Cerebellar cortex (tissue), 1 donor: ENCODE measurements at regions not wholly inside any gene's neighbourhood (a gene's known extent, or its start where the extent isn't known, plus 50 kb on each side); places are given as distances from the start of the nearest gene placed in this dataset.

Source experiments
- DNase-seq: peaks from one replicate; pipeline ENCODE4 v3.0.0-alpha.2; 2015; ENCODE audit warnings: low spot score

DNA sequence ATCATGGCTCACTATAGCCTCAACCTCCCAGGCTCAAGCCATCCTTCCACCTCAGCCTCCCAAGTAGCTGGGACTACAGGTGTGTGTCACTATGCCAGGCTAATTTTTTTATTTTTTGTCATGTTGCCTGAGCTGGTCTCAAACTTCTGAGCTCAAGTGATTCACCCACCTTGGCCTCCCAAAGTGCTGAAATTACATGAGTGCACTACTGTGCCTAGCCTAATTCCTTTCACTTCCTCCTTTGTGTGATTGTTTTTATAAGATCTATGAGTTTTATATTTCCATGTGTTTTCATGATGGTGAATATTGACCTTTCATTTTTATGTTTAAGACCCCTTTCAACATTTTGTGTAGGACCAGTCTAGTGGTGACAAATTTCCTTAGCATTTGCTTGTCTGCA, 55.2 kb upstream of the IL12B start:
- no peak for DNase-seq

DNA sequence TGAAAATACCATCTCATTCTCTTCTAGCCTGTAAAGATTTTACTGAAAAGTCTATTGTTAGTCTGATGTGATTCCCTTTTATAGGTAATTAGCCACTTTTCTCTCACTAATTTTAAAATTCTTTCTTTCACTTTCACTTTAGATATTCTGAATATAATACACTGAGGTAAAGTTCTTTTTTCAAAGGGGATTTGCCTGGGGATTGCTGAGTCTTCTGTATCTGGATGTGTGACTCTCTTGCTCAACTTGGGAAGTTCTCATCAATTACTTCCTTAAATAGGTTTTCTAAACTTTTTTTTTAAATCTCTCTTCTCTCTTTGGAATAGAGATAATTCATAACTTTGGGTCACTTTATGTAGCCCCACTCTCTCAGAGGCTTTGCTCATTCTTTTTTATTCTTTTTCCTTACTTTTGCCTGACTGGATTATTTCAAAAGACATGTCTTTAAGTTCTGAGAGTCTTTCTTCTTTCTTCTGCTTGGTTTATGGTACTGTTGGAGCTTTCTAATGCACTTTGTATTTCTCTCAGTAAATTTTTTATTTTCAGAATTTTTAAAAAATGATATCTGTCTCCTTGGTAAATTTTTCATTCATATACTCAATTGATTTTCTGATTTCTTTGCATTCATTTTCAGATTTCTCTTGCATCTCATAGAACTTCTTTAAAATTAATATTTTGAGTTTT, 55.9 kb upstream of the IL12B start:
- DNase-seq, result no peak

DNA sequence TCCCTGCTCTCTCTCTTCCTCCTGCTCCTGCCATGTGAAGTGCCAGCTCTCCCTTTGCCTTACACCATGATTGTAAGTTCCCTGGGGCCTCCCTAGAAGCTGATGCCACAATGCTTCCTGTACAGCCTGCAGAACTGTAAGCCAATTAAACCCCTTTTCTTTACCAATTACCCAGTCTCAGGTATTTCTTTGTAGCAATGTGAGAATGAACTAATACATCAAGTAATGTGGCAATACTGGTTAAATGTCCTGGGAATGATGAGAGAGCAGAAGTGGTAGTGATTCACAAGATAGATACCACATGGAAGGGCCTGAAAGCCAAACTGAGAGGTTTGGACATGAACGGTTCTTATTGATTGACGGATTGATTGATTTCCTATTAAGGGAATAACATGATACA, 62.6 kb upstream of the IL12B start:
- no peak for DNase-seq

DNA sequence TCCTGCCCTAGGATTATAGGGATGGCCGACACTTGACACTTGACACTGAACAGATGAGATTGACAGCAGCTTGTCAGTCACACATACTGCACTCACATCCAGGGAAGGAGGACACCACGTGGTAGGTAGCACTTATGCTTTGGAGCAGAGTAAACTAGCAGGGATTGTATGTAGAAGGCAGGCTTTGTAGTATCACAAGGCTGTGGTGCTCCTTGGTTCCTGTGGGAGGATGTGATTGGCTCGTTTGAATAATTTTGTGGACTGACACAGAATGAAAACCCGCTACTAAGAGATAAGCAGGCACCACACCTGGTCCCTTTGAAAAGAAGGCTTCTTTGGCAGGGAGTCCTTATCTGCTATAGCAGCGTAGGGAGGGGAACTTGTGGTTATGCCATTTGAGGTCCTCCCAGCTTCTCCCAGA, 63.6 kb upstream of the IL12B start:
- DNase-seq, result no peak

DNA sequence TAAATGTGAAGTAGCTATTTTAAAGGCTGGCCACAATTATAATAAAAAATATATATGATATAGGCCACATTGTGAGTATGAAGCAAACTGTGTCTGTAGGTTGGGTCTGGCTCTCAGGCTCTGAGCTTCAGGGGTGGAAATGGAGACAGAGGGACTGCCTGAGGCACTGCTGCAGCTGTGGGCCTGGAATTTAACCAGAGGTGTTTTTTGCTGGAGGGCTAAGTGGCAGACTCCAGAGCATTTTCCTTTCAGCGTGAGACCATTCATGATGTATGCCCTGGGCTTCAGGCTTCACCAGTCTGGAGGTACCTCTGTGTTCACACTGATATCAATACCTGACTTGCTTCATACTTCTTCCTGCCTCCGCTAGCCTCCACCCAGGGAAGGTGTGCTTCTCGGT, 64.9 kb upstream of the IL12B start:
- no peak for DNase-seq

DNA sequence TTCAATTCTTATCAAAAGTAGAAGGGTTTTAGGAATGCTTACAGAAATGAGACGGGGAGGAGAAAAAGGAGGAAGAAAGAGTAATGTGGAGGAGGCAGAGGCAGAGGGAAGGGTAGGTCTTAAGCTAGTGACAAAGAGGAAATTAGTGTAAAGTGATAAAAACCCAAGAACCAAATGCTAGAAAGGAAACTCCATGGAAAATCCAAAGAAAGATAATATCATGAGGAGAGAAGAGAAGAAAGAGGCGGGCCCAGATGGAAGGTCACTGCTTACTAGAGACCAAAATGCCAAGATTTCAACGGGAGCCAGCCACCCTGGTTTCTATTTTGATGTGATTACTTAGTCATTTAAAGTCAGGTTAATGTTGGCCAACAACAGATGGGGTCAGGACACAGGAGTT, 68.6 kb upstream of the IL12B start:
- no peak for DNase-seq

DNA sequence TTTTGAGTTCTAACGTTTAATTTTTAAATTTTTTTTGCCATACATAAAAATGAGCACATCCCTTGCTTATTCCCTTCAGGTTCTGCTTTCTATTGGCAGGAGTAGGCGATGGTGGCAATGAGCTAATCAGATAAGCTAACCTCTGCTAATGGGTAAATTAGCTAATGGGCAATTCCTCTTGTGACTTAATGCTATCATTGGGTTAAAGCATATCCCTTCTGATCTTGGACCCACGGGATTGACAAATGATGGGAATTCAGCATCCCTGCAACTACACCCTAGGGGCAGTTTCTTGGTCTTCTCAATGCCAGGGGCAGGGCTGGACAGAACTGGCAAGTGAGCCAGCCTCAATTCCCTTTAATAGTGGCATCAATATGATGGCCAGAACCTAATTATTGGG, 70.2 kb upstream of the IL12B start:
- no peak for DNase-seq

DNA sequence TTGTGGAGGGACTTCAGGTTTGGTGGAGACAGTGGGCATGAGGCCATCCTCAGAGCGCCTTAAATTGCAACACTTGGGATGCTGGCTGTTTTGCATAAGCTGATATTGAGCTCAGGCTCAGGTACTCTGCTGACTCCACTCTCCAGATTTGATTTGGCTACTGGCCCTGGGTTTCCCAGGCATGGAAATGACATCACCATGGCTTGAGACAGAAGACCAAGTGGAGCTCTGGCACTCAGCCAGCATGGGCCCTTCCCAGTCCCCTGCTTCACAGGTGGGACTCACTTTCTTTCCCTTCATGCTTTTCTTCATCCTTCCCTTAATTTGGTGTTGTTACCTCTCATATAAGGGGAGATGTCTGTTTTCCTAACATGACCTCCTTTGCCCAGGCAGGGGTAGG, 72.0 kb upstream of the IL12B start:
- DNase-seq, result no peak

DNA sequence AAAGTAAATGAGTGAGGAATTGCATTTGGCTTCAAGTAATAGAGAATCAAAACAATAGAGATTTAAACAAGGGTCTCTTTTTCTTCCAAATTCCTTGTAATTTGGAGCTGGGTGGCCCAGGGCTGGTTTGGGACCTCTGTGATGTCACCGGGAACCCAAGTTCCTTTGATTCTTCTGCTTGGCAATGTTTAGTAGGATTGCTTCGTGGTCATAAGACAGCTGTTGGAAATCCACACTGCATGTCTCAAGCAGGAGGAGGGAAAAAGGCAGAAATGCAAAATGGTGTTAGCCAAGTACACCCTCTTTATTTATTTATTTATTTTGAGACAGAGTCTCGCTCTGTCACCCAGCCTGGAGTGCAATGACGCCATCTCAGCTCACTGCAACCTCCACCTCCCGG, 72.6 kb upstream of the IL12B start:
- no peak for DNase-seq

DNA sequence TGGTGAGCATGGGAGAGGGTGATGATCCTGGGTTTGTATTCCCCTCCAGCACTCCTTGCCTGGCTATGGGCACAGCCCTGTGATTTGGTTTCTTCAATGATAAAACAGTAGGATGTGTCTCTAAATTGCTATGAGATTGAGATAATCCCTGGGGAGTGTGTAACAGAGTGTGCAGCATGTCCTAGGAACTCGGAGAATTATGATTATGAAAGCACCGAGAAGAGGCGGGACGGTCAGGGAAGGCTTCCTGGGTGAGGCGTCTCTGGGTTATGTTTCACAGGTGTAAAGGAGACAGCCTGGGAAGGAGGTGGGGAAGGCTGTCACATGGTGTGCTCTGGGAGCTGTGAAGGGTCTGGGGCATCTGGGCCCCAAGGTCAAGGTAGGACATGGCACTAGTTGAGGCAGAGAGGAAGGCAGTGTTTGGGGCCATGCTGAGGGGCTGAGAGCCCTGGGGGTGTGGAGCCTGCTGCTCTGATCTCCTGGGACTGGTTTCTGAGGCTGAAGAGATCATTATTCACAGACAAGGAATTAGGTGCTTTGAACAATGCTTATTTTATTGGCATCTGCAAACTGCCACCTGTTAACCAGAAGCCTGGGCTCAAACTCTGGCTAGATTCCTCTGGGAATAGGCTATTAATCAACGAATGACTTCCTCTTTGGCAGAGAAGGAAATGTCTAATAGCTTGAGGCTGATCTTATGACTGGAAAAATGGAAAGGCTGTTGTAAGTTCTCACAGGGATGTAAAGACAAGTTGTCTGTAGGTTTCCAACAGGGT, 73.8 kb upstream of the IL12B start:
- DNase-seq, result no peak

DNA sequence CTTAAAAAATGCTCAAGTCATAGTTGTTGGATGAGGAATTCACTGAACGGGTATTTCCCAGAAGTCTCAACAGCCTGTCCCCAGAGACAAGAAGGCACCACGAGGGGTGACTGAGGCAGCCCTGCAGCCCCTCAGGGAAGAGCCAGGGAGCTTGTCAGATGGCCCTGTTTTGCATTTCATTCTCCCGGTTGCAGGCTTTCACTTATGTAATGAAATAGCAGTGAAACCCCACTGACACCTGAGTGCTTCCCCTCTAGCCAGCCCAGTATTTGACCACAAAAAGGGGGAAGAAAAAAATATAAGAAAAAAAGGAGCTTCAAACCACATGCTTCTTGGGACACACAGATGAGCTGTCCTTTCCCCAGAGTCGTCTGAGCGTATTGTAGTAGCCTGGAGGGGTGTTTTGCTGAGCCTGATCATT, 75.3 kb upstream of the IL12B start:
- DNase-seq, result no peak

DNA sequence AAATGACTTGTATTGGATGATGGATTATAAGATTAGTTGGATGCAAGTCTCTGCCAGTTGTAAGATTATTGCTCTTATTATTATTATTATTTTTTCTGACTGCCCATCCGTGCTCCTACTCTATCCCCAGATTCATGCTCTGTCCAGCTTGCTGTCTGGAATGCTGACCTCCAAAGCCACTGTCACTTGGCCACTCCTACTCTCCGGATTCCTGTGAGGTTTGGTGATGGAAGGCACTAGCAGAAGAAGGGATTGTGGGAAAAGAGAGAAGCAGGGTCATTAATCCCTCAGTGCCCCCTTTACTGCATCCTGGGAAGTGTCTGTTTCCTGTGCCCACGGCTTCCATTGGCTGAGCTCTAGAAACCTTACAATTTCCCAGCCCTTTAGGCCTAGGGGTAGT, 76.3 kb upstream of the IL12B start:
- no peak for DNase-seq

DNA sequence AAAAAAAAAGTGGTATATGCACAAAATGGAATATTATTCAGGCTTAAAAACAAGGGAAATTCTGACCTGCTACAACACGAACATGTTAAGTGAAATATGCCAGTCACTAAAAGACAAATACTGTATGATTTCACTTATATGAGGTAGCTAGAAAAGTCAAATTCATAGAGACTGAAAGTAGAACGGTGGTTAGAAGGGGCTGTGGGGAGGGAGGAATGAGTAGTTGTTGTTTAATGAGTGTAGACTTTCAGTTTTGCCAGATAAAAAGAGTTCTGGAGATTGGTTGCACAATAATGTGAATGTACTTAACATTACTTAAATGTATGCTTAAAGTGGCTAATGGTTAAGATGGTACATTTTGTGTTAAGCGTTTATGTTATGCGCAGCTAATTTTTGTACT, 79.5 kb upstream of the IL12B start:
- DNase-seq, result no peak

DNA sequence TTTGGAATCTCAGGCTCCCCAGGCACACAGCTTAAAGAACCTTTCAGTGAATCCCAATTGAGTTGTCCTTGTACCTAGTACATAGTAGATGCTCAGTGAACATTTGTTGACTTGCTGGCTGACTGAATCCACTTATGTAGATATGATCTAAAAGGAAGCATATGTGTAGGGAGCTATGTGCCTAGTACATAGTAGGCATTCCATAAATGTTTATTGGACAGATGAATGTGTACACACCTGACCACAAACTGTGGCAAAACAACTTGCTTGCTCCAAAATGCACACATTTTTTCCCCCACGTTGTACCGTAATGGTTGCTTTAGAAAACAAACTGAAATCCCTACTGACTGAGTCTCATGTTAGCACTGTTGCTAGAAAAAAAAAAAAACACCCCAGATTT, 80.2 kb upstream of the IL12B start:
- no peak for DNase-seq

DNA sequence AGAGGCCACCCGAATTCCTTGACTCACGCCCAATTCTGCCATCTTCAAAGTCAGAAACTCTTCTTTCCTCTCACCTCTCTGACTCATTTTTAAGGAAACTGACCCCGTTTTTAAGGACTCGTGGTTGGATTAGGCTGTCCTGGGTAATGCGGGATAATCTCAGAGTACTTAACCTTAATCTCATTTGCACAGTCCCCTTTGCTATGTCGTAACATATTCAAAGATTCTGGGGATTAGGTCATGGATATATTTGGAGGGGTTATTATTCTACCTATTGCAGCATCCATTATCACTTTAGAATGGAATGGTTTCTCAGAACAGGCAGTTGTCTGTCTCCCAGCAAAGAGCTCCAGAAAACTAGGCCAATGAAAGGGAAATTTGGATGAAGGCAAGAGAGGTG, 80.8 kb upstream of the IL12B start:
- DNase-seq, result no peak

DNA sequence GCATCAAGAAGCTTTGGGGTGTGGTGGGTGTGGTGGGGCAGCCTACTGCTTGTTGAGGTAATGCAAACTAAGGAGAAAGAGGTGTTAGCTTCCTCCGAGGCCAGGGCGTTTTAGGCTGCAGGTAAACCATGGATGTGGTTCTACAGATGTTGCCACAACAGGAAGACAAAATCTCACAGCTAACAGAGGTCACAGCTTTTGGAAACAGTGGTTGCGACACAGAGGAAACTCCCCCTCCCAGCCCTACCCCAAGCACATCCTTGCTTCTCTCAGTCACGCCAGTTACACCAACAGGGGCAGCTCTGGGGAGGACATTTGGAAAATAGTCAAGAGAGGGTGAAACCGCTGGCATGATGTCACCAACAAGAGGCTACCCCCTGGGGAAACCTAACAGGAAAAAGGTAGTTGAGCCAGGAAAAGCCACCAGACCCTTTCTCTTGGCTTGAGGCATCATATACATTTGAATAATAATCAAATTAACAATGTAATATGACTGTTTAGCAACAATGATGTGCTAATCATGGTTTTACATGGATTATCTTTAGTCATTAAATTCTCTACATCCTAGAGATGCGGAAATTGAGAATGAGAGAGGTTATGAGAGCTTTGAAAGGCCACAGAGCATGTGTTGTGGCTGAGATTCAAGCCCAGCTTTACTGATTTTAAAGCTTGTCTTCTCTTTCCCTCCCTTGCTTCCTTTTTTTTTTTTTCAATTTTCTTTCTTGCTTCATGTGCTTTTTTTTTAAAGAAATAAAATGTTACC, 82.2 kb upstream of the IL12B start:
- no peak for DNase-seq

DNA sequence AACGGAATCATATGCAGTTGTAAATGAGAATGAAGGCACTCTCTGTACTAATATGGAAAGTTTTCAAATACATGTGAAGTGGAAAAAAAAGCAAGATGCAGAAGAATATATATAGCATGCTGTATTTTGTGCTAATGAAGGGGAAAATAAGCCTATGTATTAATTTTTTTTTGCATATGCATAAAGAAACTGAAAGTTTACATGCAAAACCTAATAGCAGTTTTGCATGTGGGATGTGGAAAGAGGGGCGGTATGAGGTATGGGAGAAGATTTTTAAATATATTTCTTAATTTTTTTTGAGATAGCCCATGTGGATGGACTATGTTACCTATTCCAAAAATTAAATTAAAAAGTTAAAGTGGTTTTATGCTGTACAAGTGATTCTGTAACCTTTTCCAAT, 83.7 kb upstream of the IL12B start:
- no peak for DNase-seq

DNA sequence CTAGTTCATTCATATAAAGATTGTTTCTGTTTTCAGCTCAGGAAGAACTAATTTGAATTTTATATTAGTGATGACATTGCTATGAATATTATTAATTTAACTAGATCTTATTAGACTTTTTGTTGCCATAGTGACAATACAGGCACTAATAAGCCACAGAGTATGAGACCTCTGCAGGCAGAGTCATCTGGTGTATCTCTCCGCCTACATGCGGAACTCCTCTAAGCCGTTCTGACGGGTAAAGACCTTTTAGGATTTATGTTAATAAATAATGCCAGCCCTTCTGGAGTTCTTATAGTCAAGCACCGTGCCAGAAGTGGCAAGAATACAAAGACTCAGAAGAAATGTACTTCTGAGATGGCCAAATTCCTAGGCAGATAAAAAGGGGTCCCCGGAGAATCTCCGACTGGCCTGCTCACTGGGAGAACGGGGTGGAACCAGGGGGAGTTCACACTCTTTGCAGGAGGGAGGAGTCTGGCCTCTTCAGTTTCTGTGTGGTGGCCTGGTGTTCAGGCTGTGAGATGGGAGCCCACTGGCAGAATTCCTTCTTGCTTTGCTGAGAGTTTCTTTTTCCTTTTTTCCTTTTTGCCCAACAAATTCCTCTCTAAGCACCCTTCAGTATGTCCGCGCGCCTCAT, 85.1 kb upstream of the IL12B start:
- DNase-seq, result no peak

DNA sequence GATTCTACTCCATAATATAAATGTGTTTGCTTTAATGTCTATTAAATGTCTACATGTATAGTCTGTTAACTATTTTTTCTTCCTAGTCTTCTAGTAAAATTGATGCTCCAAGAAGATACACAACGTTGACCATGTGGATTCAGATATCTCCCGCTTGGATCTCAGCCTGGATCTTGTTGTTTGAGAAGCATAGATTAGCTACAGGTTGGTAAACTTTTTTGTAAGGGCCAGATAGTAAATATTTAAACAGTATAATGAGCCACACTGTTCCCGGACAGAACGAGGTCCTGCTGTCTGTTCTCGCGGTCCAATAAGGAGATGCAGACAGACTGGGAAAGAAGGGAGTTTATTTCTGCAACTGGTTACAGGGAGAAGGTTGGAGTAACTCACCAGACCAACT, 86.2 kb upstream of the IL12B start:
- DNase-seq, result no peak

DNA sequence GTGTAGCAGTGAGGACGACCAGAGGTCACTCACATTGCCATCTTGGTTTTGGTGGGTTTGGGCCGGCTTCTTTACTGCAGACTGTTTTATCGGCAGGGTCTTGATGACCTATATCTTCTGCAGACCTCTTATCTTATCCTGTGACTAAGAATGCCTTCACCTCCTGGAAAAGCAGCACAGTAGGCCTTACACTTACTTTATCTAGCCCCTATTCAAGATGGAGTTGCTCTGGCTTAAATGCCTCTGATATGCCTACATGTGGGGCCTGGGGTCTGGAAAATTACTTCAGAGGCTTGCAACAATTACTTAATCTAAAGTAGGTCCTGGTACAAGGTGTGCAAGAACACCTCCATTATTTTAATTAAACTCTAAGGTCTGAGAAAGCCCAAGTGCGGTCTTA, 86.9 kb upstream of the IL12B start:
- DNase-seq, result no peak

DNA sequence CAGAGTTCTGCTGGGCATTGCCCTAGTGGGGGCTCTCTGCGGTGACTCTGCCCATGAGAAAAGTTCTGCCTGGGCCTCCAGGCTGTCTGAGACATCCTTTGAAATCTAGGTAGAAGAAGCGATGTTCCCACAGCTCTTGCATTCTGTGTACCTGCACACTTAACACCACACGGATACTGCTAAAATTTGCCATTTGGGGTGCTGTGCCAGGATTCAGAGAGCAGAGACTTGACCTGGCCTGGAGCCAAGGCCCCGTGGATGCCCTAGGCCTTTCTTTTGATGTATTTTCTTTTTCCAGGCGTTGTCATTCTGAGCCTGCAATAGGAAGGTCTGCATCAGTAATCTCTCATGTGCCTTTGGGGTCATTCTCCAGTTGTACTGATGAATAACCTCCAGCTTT, 89.3 kb upstream of the IL12B start:
- no peak for DNase-seq

DNA sequence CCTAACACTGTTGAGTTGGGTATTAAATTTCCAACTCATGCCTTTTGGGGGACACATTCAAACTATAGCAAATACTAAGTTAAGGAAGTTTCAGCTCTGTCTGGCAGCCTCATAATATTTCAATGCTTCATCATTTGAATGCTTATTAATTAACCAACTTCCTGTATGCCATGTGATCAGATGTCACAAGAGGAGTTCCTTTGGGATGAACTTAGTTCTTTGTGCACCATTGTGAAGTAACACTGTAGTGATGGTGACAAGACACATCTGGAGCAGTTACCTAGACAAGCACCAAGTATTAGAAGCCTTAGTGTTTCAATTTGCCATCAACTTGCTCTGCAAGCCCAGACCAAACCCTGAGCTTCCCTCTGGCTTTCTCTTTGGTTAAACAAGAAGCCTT, 90.7 kb upstream of the IL12B start:
- DNase-seq, result no peak

DNA sequence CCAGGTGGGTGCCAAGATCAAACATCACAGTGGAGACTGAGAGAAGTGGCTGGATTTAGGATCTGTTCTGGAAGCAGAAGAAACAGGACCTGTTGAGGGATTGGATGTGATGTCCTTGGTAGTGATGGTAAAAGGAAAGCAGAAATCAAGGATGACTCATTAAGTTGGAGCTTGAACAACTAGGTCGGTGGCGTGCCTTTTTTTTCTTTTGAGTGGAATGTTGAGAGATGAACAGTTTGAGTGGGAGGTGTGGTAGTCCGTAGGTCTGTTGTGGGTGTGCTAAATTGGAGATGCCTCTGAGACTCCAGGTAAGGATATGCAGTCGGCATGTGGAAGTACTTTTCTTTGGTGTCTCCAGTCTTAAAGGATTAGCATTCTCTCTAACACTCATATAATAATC, 92.1 kb upstream of the IL12B start:
- no peak for DNase-seq
